HEK293T (cell line): ENCODE measurements at regions not wholly inside any gene's neighbourhood (a gene's known extent, or its start where the extent isn't known, plus 50 kb on each side); places are given as distances from the start of the nearest gene placed in this dataset.

Experiments
- CTCF ChIA-PET: fragments of 350-600 bp; formaldehyde crosslinking; extraction: SDS; loops from one replicate; lab custom pipeline; 2021; ENCODE audit warnings: antibody characterized with exemption, inconsistent platforms; lab: Yijun Ruan, JAX
- POLR2A ChIA-PET: fragments of 350-600 bp; formaldehyde crosslinking; extraction: SDS; loops from one replicate; lab custom pipeline; 2020; ENCODE audit warnings: antibody characterized with exemption, inconsistent platforms; lab: Yijun Ruan, JAX
- DNase-seq: peaks from one replicate; pipeline ENCODE4 v3.0.0; 2012; ENCODE audit warnings: mixed read lengths; ENCODE audit errors: extremely low spot score
- ARNT ChIP-seq: fragments of 450-650 bp; IDR thresholded peaks from 2 replicates; pipeline ENCODE4 v1.6.1; 2017; ENCODE audit warnings: mild to moderate bottlenecking
- BHLHE40 ChIP-seq: fragments of 450-650 bp; IDR thresholded peaks from 2 replicates; pipeline ENCODE4 v1.6.1; 2016; ENCODE audit warnings: mild to moderate bottlenecking, moderate library complexity, borderline replicate concordance
- CTBP1 ChIP-seq: fragments of 450-650 bp; IDR thresholded peaks from 2 replicates; pipeline ENCODE4 v1.6.1; 2016; ENCODE audit warnings: borderline replicate concordance
- ELF4 ChIP-seq: fragments of 450-650 bp; IDR thresholded peaks from 2 replicates; pipeline ENCODE4 v1.6.1; 2017; ENCODE audit warnings: antibody characterized with exemption
- FOXA1 ChIP-seq: fragments of 450-650 bp; IDR thresholded peaks from 2 replicates; pipeline ENCODE4 v1.6.1; 2016; ENCODE audit warnings: mild to moderate bottlenecking
- FOXK2 ChIP-seq: fragments of 450-650 bp; IDR thresholded peaks from 2 replicates; pipeline ENCODE4 v1.6.1; 2016; ENCODE audit warnings: mild to moderate bottlenecking
- FOXM1 ChIP-seq: fragments of 450-650 bp; IDR thresholded peaks from 2 replicates; pipeline ENCODE4 v1.6.1; 2017; ENCODE audit warnings: mild to moderate bottlenecking, borderline replicate concordance
- HDGF ChIP-seq: fragments of 450-650 bp; IDR thresholded peaks from 2 replicates; pipeline ENCODE4 v1.6.1; 2017; ENCODE audit warnings: antibody characterized with exemption, borderline replicate concordance
- L3MBTL2 ChIP-seq: fragments of 450-650 bp; conservative IDR thresholded peaks from 2 replicates; pipeline ENCODE4 v1.6.1; 2016; ENCODE audit warnings: mild to moderate bottlenecking
- LEF1 ChIP-seq: fragments of 450-650 bp; IDR thresholded peaks from 2 replicates; pipeline ENCODE4 v1.6.1; 2017; ENCODE audit warnings: mild to moderate bottlenecking, borderline replicate concordance
- NFRKB ChIP-seq: fragments of 450-650 bp; IDR thresholded peaks from 2 replicates; pipeline ENCODE4 v1.6.1; 2016; ENCODE audit warnings: mild to moderate bottlenecking, moderate library complexity
- PKNOX1 ChIP-seq: fragments of 450-650 bp; IDR thresholded peaks from 2 replicates; pipeline ENCODE4 v1.6.1; 2016
- SP1 ChIP-seq: fragments of 450-650 bp; IDR thresholded peaks from 2 replicates; pipeline ENCODE4 v1.6.1; 2017
- SUZ12 ChIP-seq: fragments of 450-650 bp; IDR thresholded peaks from 2 replicates; pipeline ENCODE4 v1.6.1; 2016; ENCODE audit warnings: mild to moderate bottlenecking
- TARDBP ChIP-seq: fragments of 450-650 bp; IDR thresholded peaks from 2 replicates; pipeline ENCODE4 v1.6.1; 2016
- ZNF384 ChIP-seq: fragments of 450-650 bp; IDR thresholded peaks from 2 replicates; pipeline ENCODE4 v1.6.1; 2016

DNA sequence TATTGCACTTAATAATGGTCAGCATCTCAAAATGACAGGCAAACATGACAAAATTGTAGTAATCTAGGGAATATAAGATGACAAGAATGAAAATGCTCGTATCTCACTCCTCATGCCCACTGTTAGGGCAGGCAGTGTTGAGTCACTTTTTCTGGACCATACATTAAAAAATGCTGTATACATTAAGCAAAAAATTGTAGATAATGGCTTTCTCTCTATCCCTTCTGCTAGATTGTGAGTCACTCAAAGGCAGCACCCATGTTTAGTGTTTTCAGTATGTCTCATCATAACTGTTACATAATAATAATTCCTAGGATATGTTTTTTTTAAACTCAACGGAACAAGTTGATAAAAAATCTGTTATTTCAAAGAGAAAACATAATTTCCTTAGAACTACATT is 199.3 kb downstream of the TENT5A start:
- no peak for TF ChIP-seq L3MBTL2
- TF ChIP-seq FOXK2: no peak
- no peak for TF ChIP-seq TARDBP
- no peak for TF ChIP-seq HDGF
- no peak for TF ChIP-seq SP1
- TF ChIP-seq ZNF384: no peak
- no peak for TF ChIP-seq ARNT
- TF ChIP-seq BHLHE40: no peak
- no peak for TF ChIP-seq ELF4
- TF ChIP-seq CTBP1: no peak
- no peak for TF ChIP-seq LEF1
- TF ChIP-seq FOXM1: no peak
- no peak for TF ChIP-seq SUZ12
- TF ChIP-seq FOXA1: no peak
- no peak for TF ChIP-seq NFRKB
- no peak for TF ChIP-seq PKNOX1
- no peak for DNase-seq
- POLR2A ChIA-PET: no interaction called here
- CTCF ChIA-PET: interaction anchor here (0.6 kb wide), 1 partner anchor 324 kb away, joined by 5 read pairs; no protein-coding TSS in a partner anchor

- TF ChIP-seq FOXA1: no peak
- no peak for TF ChIP-seq PKNOX1
- no peak for TF ChIP-seq CTBP1
- no peak for TF ChIP-seq SUZ12
- TF ChIP-seq ZNF384: no peak
- no peak for TF ChIP-seq SP1
- no peak for TF ChIP-seq NFRKB
- no peak for TF ChIP-seq HDGF
- TF ChIP-seq FOXM1: no peak
- TF ChIP-seq BHLHE40: no peak
- no peak for TF ChIP-seq ELF4
- DNase-seq: no peak
- CTCF ChIA-PET: interaction anchor here (0.6 kb wide), 1 partner anchor 325 kb away, joined by 5 read pairs; no protein-coding TSS in a partner anchor
- POLR2A ChIA-PET: no interaction called here
These were observed 199.8 kb downstream of the TENT5A start for GRCh38 chr6:81552644-81553043.

GRCh38 chr6:81547149-81547548 is 205.3 kb downstream of the TENT5A start:
- POLR2A ChIA-PET: no interaction called here
- no peak for DNase-seq
- CTCF ChIA-PET: interaction anchor here (0.6 kb wide), 1 partner anchor 98 kb away, joined by 3 read pairs; no protein-coding TSS in a partner anchor
- TF ChIP-seq L3MBTL2: no peak
- no peak for TF ChIP-seq SP1
- no peak for TF ChIP-seq NFRKB
- TF ChIP-seq ZNF384: no peak
- no peak for TF ChIP-seq FOXM1
- no peak for TF ChIP-seq TARDBP
- no peak for TF ChIP-seq FOXK2

GRCh38 chr6:81534934-81535465 is 217.5 kb downstream of the TENT5A start:
- ChIA-PET POLR2A (no interaction called here), CTCF (no interaction called here)
- DNase-seq: no peak
- no peak for TF ChIP-seq SP1
- TF ChIP-seq CTBP1: no peak
- TF ChIP-seq BHLHE40: no peak
- no peak for TF ChIP-seq FOXK2
- TF ChIP-seq SUZ12: no peak
- TF ChIP-seq TARDBP: no peak
- TF ChIP-seq L3MBTL2: no peak
- no peak for TF ChIP-seq FOXM1
- TF ChIP-seq ZNF384: no peak
- no peak for TF ChIP-seq NFRKB
- TF ChIP-seq PKNOX1: no peak
- no peak for TF ChIP-seq LEF1
- TF ChIP-seq FOXA1: no peak
- no peak for TF ChIP-seq ARNT

DNA sequence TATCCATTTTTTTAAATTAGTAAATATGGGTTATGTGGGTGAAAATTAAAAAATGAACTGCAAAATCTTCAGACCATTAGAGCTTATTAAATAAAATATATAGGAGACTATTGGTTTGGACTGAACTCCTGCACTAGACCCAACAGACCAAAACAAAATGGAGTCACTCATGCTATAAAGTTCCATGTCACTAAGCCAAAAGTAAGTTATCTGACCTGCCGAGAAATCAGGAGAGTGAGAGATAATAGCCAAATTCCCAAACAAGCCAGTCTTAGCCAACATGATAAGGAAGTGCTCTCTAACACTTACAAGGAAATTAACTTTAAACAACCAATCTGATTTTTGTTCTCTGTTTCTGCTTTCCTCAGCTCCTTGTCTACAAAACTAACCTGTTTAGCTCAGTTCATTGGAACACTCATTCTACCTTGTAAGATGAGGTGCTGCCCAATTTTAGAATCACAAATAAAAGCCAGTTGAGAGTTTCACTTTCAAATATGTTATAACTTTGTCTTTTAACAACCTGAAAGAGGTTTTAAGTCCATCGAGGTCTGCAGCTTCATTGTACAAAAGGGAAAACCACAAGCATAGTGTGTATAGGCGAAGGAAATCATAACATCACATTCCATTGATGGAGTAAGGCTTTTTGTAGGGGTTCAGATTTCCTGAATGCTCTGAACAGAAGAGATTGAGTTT is 220.5 kb downstream of the TENT5A start:
- POLR2A ChIA-PET: no interaction called here
- no peak for TF ChIP-seq FOXK2
- TF ChIP-seq HDGF: no peak
- TF ChIP-seq SP1: no peak
- TF ChIP-seq SUZ12: no peak
- TF ChIP-seq NFRKB: no peak
- no peak for TF ChIP-seq ZNF384
- no peak for TF ChIP-seq PKNOX1
- no peak for TF ChIP-seq ARNT
- TF ChIP-seq ELF4: no peak
- TF ChIP-seq BHLHE40: no peak
- TF ChIP-seq FOXA1: no peak
- TF ChIP-seq FOXM1: no peak
- TF ChIP-seq LEF1: no peak
- no peak for TF ChIP-seq CTBP1
- no peak for TF ChIP-seq TARDBP
- TF ChIP-seq L3MBTL2: no peak
- DNase-seq: no peak
- CTCF ChIA-PET: no interaction called here

DNA sequence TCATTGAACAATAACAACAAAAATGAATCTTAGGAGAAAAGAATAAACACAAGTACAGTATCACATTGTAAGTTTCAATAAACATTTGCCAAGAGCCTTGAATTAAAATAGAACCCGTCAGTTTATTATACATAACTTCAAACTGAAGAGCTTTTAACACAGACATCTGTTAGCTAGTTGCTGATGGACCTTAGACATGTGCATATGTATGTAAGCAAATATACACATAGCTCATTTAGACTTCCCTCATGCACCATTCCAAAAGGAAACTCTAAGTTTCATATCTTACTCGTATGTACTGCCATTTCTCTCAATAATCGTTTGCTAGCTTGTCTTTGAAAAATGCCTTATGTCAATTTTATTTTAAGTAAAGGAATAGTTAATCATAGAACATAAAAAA is 235.0 kb downstream of the TENT5A start:
- no peak for DNase-seq
- no peak for TF ChIP-seq PKNOX1
- TF ChIP-seq FOXK2: no peak
- ChIA-PET POLR2A (no interaction called here), CTCF (no interaction called here)
